HG02571 (cell line): ENCODE measurements at regions not wholly inside any gene's neighbourhood (a gene's known extent, or its start where the extent isn't known, plus 50 kb on each side); places are given as distances from the start of the nearest gene placed in this dataset.
"Not testable (repeated sequence)": the region's sequence is repeated elsewhere in the genome, so short reads cannot be mapped to it uniquely, and the experiment has no call there.

Source experiments
- ATAC-seq: cut with Tn5 transposase; IDR thresholded peaks from one replicate; pipeline ENCODE4 v1.9.1; 2021; ENCODE audit warnings: mild to moderate bottlenecking, moderate library complexity; ENCODE audit not compliant: unreplicated experiment

- not testable (repeated sequence) for ATAC-seq
Observed at GRCh38 chr4:137405833-137406232, 126.5 kb downstream of the PCDH18 start.

- no peak for ATAC-seq
Observed at GRCh38 chr4:137394018-137394417, 138.3 kb downstream of the PCDH18 start.

- no peak for ATAC-seq
Observed at GRCh38 chr4:137393044-137393443, 139.2 kb downstream of the PCDH18 start.

- ATAC-seq = no peak
Observed at GRCh38 chr4:137390707-137391106, 141.6 kb downstream of the PCDH18 start.

- ATAC-seq = no peak
Observed at GRCh38 chr4:137389911-137390520, 142.3 kb downstream of the PCDH18 start.

- no peak for ATAC-seq
Observed at GRCh38 chr4:137387924-137388323, 144.4 kb downstream of the PCDH18 start.

- no peak for ATAC-seq
Observed at GRCh38 chr4:137384476-137384875, 147.8 kb downstream of the PCDH18 start.

GRCh38 chr4:137378821-137379220, 153.5 kb downstream of the PCDH18 start:
- no peak for ATAC-seq

- ATAC-seq = no peak
Observed at GRCh38 chr4:137378393-137378792, 153.9 kb downstream of the PCDH18 start.

- ATAC-seq = no peak
Observed at GRCh38 chr4:137376312-137376711, 156.0 kb downstream of the PCDH18 start.

GRCh38 chr4:137375111-137375850, 157.0 kb downstream of the PCDH18 start:
- no peak for ATAC-seq

- ATAC-seq = no peak
Observed at GRCh38 chr4:137370679-137371078, 161.6 kb downstream of the PCDH18 start.

GRCh38 chr4:137370206-137370633, 162.1 kb downstream of the PCDH18 start:
- ATAC-seq = no peak

- no peak for ATAC-seq
Observed at GRCh38 chr4:137367620-137368019, 164.7 kb downstream of the PCDH18 start.

- ATAC-seq = no peak
Observed at GRCh38 chr4:137363496-137363895, 168.8 kb downstream of the PCDH18 start.

- ATAC-seq = no peak
Observed at GRCh38 chr4:137361756-137362470, 170.4 kb downstream of the PCDH18 start.

GRCh38 chr4:137360761-137361160, 171.5 kb downstream of the PCDH18 start:
- no peak for ATAC-seq

GRCh38 chr4:137359691-137360315, 172.5 kb downstream of the PCDH18 start:
- no peak for ATAC-seq

GRCh38 chr4:137354562-137354961, 177.7 kb downstream of the PCDH18 start:
- ATAC-seq = not testable (repeated sequence)

GRCh38 chr4:137347371-137347770, 184.9 kb downstream of the PCDH18 start:
- no peak for ATAC-seq

GRCh38 chr4:137345597-137345996, 186.7 kb downstream of the PCDH18 start:
- ATAC-seq = no peak
